ENCODE measurements at regions not wholly inside any gene's neighbourhood (a gene's known extent, or its start where the extent isn't known, plus 50 kb on each side); places are given as distances from the start of the nearest gene placed in this dataset.

GRCh38 chr13:42375663-42376062, 103.7 kb downstream of the AKAP11 start (continued):
- no peak for TF ChIP-seq CHD7 (IDR thresholded peaks at IDR 0.05; ENCODE audit: insufficient replicate concordance, low read length)
- no peak for TF ChIP-seq CHD2 (IDR thresholded peaks at IDR 0.05; ENCODE audit: low read length)
- no peak for TF ChIP-seq FOSL1 (IDR thresholded peaks at IDR 0.05; ENCODE audit: insufficient read depth, low read depth, low read length)
- TF ChIP-seq SUZ12 (IDR thresholded peaks at IDR 0.05; ENCODE audit: low read length), result no peak
- TF ChIP-seq SIN3A (conservative IDR thresholded peaks at IDR 0.05 in 1 of 2, IDR thresholded peaks at IDR 0.05 in 1 of 2; ENCODE audit: low read depth in 1 of 2, low read length in 2 of 2), result no peak

Data from H1 (cell line).